Upper lobe of left lung (tissue), 4 donors: ENCODE measurements at regions not wholly inside any gene's neighbourhood (a gene's known extent, or its start where the extent isn't known, plus 50 kb on each side); places are given as distances from the start of the nearest gene placed in this dataset.

Experiments
- CTCF ChIP-seq, 6 experiments: fragments of 450-650 bp in 4 of 6; fragments of 200-600 bp in 2 of 6; sonication (generic) in 2 of 6; IDR thresholded peaks; one replicate each; pipeline ENCODE4 v1.5.1; 2016 to 2019; ENCODE audit warnings: antibody characterized with exemption in 6 of 6
- POLR2A ChIP-seq, 4 donors: fragments of 450-650 bp; IDR thresholded peaks; one replicate each; pipeline ENCODE4 v1.5.1; 2016 to 2017; ENCODE audit warnings: antibody characterized with exemption in 4 of 4, mild to moderate bottlenecking in 2 of 4

DNA sequence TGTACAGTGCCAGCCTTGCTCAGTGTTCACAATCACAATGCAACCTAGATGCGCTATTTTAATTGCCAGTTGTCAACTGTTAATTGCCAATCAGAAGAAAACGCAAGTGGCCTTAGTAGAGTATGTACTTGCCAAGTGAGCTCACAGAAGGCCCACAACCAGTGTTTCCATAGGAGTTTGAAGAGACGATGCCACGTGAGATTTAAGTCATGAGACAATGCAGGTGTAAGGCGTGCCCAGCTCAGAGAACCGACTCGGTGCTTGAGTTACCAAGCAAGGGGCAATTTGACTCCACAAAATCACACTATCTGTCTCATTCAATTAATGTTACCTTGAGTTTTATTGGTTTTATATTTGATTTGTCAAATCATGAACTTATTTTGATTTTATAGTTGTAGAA is 65.6 kb downstream of the TEX35 start:
- no peak for TF ChIP-seq CTCF (IDR thresholded peaks at IDR 0.05)
- TF ChIP-seq POLR2A (IDR thresholded peaks at IDR 0.05), result no peak
